ENCODE measurements at regions not wholly inside any gene's neighbourhood (a gene's known extent, or its start where the extent isn't known, plus 50 kb on each side); places are given as distances from the start of the nearest gene placed in this dataset.

- TF ChIP-seq ZBTB40 (IDR thresholded peaks at IDR 0.05; ENCODE audit: borderline replicate concordance) = no peak
- no peak for TF ChIP-seq NR2F1 (conservative IDR thresholded peaks at IDR 0.05)
- no peak for TF ChIP-seq RFX5 (IDR thresholded peaks at IDR 0.05; ENCODE audit: low read depth, low read length)
These were observed 395.2 kb upstream of the AZI2 start (continued) for GRCh38 chr3:28743831-28744230.

- Histone ChIP-seq H3K9ac (ENCODE audit: control insufficient read depth, insufficient read depth, low read length) (no peak overlapping the region), H3K4me3 (no peak overlapping the region), H3K79me2 (ENCODE audit: control insufficient read depth, insufficient read depth, low read length) (no peaks in the 10 kb centered on the region), H3K4me1 (ENCODE audit: control insufficient read depth, insufficient read depth, low read length) (no peaks in the 10 kb centered on the region), H2AFZ (ENCODE audit: control insufficient read depth, low read depth, low read length) (no peak overlapping the region), H4K20me1 (ENCODE audit: control insufficient read depth, insufficient read depth) (no peaks in the 10 kb centered on the region), H3K9me3 (replicated peaks; ENCODE audit: control insufficient read depth, insufficient read depth, low read length) (no peaks in the 10 kb centered on the region), H3K36me3 (ENCODE audit: control insufficient read depth in 2 of 2, insufficient read depth in 2 of 2, low read length in 1 of 2) (no peaks in the 10 kb centered on the region), H3K27me3 (replicated peaks in 1 of 2; ENCODE audit: control insufficient read depth in 2 of 2, insufficient read depth in 2 of 2, low read length in 1 of 2) (no peaks in the 10 kb centered on the region), H3K27ac (ENCODE audit: control insufficient read depth, insufficient read depth) (no peak overlapping the region), H3K4me2 (ENCODE audit: control insufficient read depth, insufficient read depth) (no peak overlapping the region)
- RAD21 ChIA-PET (ENCODE audit: unreplicated experiment) = no interaction called here
- CTCF ChIA-PET = interaction anchor here (0.6 kb wide), 1 partner anchor 288 kb away, joined by 3 read pairs; no protein-coding TSS in a partner anchor
- in situ Hi-C loops (cut with MboI) (no loop called here), intact Hi-C loops (cut with micrococcal nuclease; ENCODE audit: unreplicated experiment) (no loop called here)
- POLR2A ChIA-PET = no interaction called here
- ATAC-seq (no peak), DNase-seq (ENCODE audit: low read depth, low spot score) (no peak), FAIRE-seq (no peak)
- BruUV-seq (replicated peaks) = no TSS peak
- TF ChIP-seq CHD4 (IDR thresholded peaks at IDR 0.05) (no peak), ZZZ3 (IDR thresholded peaks at IDR 0.05; ENCODE audit: control insufficient read depth, insufficient read length, low read depth) (no peak), SRF (IDR thresholded peaks at IDR 0.05; ENCODE audit: low read depth in 2 of 2, low read length in 2 of 2) (no peak), BCLAF1 (IDR thresholded peaks at IDR 0.05) (no peak), NFXL1 (IDR thresholded peaks at IDR 0.05; ENCODE audit: borderline replicate concordance) (no peak), RUNX3 (IDR thresholded peaks at IDR 0.05; ENCODE audit: low read length) (no peak), SP1 (IDR thresholded peaks at IDR 0.05; ENCODE audit: low read depth, low read length) (no peak), HDGF (IDR thresholded peaks at IDR 0.05) (no peak), SMAD5 (IDR thresholded peaks at IDR 0.05; ENCODE audit: low read depth) (no peak), HCFC1 (IDR thresholded peaks at IDR 0.05; ENCODE audit: low read length) (no peak), LARP7 (IDR thresholded peaks at IDR 0.05) (no peak), NFIC (IDR thresholded peaks at IDR 0.05; ENCODE audit: low read depth, low read length) (no peak), MAX (IDR thresholded peaks at IDR 0.05; ENCODE audit: low read depth, low read length) (no peak), FOXK2 (IDR thresholded peaks at IDR 0.05) (no peak)
- SMC1A ChIA-PET (ENCODE audit: uncharacterized antibody, unreplicated experiment) = interaction anchor here (0.6 to 1.5 kb wide), 2 partner anchors 12 to 497 kb away, joined by 3 to 4 read pairs; no protein-coding TSS in a partner anchor
- 75% methylated on average over 4 of the region's 4 CpGs for WGBS (ENCODE audit: insufficient coverage, insufficient replicate concordance, low lambda C conversion rate, missing lambda C conversion rate)
These were observed 396.8 kb upstream of the AZI2 start for GRCh38 chr3:28745436-28745835.

All from GM12878 (cell line).